ENCODE measurements at regions not wholly inside any gene's neighbourhood (a gene's known extent, or its start where the extent isn't known, plus 50 kb on each side); places are given as distances from the start of the nearest gene placed in this dataset.

DNA sequence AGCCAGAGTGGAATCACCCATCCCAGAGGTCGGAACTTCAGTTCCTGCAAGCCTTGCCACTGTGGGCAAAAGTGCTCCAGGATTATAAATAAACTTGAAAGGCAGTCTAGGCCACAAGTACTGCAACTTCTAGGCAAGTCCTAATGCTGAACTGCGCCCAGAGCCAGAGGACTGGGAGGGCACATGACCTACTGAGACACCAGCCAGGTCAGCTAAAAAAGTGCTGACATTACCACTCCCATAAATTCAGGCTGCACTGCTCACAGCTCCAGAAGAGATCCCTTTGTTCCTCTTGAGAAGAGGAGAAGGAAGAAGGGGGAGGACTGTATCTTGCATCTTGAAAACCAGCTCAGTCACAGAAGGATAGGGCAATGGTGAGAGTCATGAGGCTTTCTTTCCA lies 1084.1 kb upstream of the PHF14 start:
- no peak overlapping the region for H3K27ac ChIP-seq
- TF ChIP-seq, protein P1, sequence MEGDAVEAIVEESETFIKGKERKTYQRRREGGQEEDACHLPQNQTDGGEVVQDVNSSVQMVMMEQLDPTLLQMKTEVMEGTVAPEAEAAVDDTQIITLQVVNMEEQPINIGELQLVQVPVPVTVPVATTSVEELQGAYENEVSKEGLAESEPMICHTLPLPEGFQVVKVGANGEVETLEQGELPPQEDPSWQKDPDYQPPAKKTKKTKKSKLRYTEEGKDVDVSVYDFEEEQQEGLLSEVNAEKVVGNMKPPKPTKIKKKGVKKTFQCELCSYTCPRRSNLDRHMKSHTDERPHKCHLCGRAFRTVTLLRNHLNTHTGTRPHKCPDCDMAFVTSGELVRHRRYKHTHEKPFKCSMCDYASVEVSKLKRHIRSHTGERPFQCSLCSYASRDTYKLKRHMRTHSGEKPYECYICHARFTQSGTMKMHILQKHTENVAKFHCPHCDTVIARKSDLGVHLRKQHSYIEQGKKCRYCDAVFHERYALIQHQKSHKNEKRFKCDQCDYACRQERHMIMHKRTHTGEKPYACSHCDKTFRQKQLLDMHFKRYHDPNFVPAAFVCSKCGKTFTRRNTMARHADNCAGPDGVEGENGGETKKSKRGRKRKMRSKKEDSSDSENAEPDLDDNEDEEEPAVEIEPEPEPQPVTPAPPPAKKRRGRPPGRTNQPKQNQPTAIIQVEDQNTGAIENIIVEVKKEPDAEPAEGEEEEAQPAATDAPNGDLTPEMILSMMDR (IDR thresholded peaks at IDR 0.05): no peak
- no peak for TF ChIP-seq ZFX (IDR thresholded peaks at IDR 0.05; ENCODE audit: borderline replicate concordance)

DNA sequence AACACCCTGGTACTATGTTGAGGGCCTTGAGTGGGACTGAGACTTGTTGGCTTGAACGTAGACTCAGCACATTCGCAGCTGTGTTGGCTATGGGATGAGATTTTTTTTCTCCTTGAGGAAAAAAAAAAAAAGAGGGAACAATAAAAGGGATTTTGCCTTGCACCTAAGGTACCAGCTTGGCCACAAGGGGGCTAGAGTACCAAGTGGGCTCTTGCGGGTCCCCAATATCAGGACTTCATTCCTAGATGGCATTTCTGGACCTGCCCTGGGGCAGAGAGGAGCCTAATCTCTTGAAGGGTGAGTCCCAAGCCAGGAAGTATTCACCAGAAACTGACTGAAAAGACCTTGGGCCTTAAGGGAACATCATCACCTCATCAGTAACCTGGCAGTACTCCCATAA lies 1083.6 kb upstream of the PHF14 start:
- no peak for TF ChIP-seq ZFX (IDR thresholded peaks at IDR 0.05; ENCODE audit: borderline replicate concordance)
- TF ChIP-seq, protein P1 (IDR thresholded peaks at IDR 0.05): 0 out of 2 replicates have a peak, but pooled peaks have one; percentile 17
- H3K27ac ChIP-seq: no peak overlapping the region

DNA sequence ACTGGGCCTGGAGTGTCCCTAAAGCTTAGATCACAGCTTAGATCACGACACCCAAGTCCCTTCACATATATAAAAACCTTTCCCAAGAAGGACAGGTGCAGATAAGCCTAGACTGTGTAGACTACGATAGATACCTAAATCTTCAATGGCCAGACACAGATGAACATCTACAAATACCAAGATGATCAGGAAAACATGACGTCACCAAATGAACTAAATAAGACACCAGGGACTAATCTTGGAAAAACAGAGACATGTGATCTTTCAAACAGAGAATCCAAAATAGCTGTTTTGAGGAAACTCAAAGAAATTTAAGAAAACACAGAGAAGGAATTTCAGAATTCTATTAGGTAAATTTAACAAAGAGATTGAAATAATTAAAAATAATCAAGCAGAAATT lies 1082.6 kb upstream of the PHF14 start:
- no peak for TF ChIP-seq ZFX (IDR thresholded peaks at IDR 0.05; ENCODE audit: borderline replicate concordance)
- TF ChIP-seq, protein P1 (IDR thresholded peaks at IDR 0.05): no peak
- H3K27ac ChIP-seq: no peak overlapping the region

DNA sequence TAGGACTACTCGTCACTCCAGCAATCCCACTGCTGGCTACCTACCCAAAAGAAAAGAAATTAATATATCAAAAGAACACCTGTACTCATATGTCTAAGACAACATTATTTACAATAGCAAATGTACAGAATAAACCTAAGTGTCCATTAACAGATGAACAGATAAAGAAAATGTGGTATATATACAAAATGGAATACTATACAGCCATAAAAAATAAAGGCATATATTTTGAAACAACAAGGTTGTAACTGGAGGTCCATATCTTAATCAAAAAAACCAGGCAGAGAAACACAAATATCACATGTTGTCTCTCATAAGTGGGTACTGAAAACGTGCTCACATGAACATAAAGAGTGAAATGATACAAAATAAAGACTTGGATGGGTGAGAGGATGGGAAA lies 1073.3 kb upstream of the PHF14 start:
- H3K27ac ChIP-seq: no peak overlapping the region
- TF ChIP-seq ZFX (IDR thresholded peaks at IDR 0.05; ENCODE audit: borderline replicate concordance): no peak
- TF ChIP-seq, protein P1 (IDR thresholded peaks at IDR 0.05): no peak

DNA sequence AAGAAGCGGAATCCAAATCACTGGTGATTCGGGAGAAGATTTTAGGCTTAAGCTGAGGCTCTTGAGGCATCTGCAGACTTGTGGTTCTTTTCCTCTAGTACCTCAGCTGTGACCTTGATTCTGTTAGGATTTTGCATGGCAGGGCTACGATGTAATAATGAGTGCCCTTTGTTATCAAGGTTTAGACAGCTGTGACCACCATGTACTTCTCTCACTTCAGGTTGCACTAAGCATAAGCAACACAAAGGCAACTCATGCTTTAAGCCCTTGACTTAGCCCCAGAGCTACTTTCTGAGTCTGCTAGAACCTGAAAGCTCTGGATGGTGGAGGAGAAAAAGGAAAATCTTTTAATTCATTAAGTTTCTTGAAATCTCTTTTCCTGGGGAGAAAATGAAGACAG lies 1052.3 kb upstream of the PHF14 start:
- TF ChIP-seq, protein P1 (IDR thresholded peaks at IDR 0.05): no peak
- no peak for TF ChIP-seq ZFX (IDR thresholded peaks at IDR 0.05; ENCODE audit: borderline replicate concordance)
- no peak overlapping the region for H3K27ac ChIP-seq

DNA sequence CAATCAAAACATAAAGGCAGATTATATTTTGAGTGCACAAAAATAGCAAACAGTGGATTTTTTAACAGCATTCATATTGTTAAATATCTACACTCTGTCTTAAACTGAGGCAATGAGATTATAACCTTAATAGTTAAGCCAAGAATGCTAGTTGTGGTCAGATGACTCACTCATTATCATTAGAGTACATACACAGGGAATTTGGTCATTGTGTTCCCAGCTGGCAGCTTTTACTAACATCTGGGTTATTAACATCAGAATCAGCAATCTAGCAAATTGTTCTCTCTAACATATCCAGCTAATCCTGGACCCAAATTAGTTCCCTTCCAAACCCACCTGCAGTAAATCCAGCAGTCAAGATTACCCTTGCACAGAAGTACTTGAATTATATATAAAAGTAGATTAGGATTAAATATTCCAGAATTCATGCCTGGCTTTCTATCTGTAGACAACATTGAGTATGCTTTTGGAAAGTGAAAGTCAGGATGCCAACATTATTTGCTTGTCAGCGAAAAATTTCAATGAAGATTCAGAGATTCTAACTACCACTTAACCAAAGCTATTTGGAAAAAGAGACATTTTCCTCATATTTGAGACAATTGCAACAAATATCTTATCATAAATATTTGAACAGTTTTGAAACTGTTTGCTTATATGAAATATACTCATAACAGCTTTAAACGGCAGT lies 1035.6 kb upstream of the PHF14 start:
- H3K27ac ChIP-seq: no peak overlapping the region
- TF ChIP-seq, protein P1 (IDR thresholded peaks at IDR 0.05): no peak
- no peak for TF ChIP-seq ZFX (IDR thresholded peaks at IDR 0.05; ENCODE audit: borderline replicate concordance)

DNA sequence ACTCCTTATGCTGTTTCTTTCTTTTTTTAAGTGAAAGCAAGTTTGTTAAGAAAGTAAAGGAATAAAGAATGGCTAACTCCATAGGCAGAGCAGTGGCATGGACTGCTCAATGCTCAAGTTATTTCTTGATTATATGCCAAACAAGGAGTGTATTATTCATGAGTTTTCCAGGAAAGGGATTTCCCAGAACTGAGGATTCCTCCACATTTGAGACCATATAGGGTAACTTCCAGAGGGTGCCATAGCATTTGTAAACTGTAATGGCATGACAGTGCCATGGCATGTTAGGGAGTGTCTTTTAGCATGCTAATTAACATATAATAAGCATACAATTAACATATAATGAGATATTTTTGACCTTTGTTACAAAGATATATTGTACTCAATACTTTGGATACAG lies 1034.5 kb upstream of the PHF14 start:
- H3K27ac ChIP-seq: no peak overlapping the region
- TF ChIP-seq, protein P1 (IDR thresholded peaks at IDR 0.05): no peak
- TF ChIP-seq ZFX (IDR thresholded peaks at IDR 0.05; ENCODE audit: borderline replicate concordance): no peak
